ENCODE measurements at regions not wholly inside any gene's neighbourhood (a gene's known extent, or its start where the extent isn't known, plus 50 kb on each side); places are given as distances from the start of the nearest gene placed in this dataset.

DNA sequence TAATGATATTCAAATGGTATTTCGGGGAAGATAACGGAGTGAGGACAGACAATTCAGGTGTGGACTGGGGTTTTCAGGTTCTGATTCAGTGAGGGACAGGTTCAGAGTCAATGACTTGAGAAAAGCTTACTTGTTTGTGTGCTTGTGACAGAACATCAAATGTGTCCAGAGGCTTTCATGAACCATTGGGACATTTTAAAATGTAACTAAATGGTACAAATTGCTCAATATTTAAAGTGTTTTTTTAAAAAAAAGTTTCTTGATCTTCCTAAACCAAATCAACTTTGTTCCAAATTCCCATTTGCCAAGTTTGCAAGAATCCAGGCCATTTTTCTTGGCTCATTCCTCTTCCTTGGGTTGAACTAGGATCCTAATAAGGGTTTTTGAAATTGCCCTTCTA lies 59.4 kb upstream of the BZW1 start:
- no peak for DNase-seq (ENCODE audit: low read depth in 2 of 2)

GRCh38 chr2:200752835-200753234 lies 58.9 kb upstream of the BZW1 start:
- DNase-seq (ENCODE audit: low read depth in 2 of 2) = no peak

DNA sequence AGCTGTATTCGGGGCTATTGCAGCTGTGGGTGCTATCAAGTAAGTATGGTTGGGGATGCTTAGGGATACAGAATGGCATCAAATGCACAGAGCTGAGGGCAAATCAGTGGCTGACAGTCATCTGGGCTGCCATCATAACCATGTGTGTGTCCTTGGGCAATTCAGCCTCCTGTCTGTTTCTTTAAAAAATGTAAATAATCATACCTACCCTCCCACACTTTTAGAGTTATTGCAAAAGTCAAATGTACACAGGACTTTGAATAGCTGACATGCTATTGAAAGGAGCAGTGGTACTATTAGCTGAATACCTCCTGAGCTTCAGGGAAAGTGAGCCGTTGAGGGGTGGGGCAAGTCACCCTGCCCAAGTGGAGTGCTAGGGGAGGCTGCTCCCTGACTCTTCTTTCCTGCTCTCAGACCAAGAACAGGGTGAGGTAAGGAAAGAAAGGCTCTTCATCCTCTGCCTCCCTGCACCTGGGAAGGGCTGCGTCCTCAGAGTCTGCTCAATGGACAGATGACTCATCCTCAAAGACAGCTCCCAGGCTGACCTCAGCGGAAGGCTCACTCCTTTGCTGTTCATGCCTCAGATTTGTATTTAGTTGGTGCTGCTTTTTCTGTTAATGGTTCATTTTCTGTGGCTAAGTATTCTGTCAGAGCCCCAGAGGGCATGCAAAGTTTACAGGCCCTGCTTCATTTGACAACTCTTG lies 54.9 kb upstream of the BZW1 start:
- peak in 1 of 2 donors; percentile 84 for DNase-seq (ENCODE audit: low read depth in 2 of 2)

DNA sequence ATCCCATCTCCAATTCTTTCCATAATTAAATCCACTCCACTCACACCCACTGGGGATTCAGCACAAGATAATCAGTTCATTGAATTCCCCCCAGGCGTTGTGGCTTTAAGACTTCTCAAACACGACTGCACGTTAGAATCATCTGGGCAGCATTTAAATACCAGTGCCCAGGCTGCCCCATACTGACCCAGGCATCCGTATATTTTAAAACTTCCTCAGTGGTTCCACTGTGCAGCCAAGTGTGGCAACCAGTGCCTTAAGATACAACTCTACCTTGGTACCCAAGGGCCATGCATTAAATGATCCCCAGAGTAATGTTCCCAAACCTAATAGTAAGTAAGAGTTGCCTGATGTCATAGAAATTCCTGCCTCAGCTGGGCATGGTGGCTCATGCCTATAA lies 54.3 kb upstream of the BZW1 start:
- DNase-seq (ENCODE audit: low read depth in 2 of 2) = no peak

DNA sequence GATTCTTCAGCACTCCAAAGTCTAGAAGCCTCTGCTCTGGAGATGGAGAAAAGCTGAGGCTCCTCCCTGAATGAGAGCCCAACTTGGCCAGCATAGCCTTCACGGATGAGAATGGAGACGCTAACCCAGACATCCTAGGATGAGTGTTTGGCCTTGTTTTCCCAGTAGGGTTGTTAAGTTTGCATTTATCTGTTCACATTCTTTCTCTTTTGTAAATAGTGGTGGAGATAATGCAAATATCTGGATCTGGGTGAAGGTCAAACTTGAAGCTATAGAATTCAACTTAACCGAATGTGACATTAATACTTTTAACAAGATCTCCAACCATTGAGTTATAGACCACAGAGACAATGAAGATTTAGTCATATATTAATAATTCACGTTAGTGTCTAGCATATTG lies 53.4 kb upstream of the BZW1 start:
- no peak for DNase-seq (ENCODE audit: low read depth in 2 of 2)

DNA sequence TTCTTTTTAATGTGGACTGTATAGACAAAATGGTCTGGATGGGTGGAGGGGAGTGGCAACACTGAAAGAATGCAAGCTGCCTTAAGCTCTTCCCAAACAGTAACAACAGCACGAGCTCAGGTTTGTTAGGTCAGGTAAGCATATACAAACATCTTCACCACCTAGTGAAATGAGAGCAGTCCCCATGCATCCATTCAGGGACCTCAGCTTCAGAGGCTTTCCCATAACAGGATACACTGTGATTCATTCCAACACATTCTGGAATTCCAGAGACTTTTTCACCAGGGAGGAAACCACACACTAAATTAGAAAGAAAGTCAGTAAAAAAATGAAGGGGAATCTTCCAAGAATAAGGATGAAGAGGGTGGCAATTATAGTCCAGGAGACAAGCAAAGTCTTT lies 50.4 kb upstream of the BZW1 start:
- DNase-seq (ENCODE audit: low read depth in 2 of 2) = peak; percentile 45 to 68

Measured in lung microvascular endothelial cell (primary cell).